ENCODE measurements at regions not wholly inside any gene's neighbourhood (a gene's known extent, or its start where the extent isn't known, plus 50 kb on each side); places are given as distances from the start of the nearest gene placed in this dataset.

DNA sequence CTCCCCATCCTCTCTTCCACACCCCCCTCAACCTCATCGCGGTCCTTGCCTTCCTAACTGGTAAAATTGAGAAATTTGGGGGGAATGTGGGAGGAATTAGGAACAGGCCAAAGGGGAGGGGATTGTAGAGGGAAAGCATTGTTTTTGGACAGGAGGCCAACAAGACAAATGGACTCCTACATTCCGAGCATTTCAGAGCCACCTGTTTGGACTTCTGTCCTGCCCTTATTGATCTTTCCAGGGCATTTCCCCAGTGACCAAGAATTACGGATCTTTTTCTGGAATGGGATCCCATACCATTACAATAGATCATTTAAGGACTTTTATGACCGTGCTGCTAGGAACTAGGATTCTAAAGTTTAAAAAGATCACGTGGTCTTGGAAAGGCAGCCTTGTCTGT is 221.3 kb upstream of the ASIC2 start:
- TF ChIP-seq, protein P1, sequence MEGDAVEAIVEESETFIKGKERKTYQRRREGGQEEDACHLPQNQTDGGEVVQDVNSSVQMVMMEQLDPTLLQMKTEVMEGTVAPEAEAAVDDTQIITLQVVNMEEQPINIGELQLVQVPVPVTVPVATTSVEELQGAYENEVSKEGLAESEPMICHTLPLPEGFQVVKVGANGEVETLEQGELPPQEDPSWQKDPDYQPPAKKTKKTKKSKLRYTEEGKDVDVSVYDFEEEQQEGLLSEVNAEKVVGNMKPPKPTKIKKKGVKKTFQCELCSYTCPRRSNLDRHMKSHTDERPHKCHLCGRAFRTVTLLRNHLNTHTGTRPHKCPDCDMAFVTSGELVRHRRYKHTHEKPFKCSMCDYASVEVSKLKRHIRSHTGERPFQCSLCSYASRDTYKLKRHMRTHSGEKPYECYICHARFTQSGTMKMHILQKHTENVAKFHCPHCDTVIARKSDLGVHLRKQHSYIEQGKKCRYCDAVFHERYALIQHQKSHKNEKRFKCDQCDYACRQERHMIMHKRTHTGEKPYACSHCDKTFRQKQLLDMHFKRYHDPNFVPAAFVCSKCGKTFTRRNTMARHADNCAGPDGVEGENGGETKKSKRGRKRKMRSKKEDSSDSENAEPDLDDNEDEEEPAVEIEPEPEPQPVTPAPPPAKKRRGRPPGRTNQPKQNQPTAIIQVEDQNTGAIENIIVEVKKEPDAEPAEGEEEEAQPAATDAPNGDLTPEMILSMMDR (IDR thresholded peaks at IDR 0.05): no peak
- no peak for TF ChIP-seq POLR2A (IDR thresholded peaks at IDR 0.05)

Measured in heart left ventricle (tissue), 13 donors.